ENCODE measurements at regions not wholly inside any gene's neighbourhood (a gene's known extent, or its start where the extent isn't known, plus 50 kb on each side); places are given as distances from the start of the nearest gene placed in this dataset.

DNA sequence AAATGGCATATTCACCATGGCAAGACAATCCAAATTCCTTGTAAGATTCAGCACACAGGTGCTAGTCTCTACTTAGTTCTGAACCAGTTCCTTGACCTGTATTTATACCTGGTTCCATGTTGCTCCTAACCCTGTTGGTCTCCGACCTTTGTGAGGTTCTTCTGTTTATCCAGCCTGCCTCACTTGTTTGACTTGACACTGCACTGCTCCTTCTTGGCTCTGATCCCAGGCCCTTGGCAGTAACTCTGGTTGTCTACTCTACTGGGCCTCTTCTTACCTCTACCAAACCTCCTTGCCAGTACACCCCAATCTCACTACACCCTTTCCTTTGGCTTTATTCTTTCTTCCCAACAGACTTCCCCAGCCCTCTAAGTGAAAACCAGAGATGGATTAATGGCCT, 419.4 kb upstream of the USP24 start:
- intact Hi-C loops (cut with DNase I), result no loop called here
- WGBS, 2 donors, result 54 to 58% methylated on average over 1 of the region's 1 CpG
- DNase-seq (no peak), ATAC-seq (no peak)
- no peak overlapping the region for H3K27ac ChIP-seq
- no peaks in the 10 kb centered on the region for H3K9me3 ChIP-seq
- TF ChIP-seq CTCF (IDR thresholded peaks at IDR 0.05) (no peak), POLR2A (IDR thresholded peaks at IDR 0.05) (no peak)
- no peaks in the 10 kb centered on the region for H3K4me1 ChIP-seq
- H3K4me3 ChIP-seq, result no peak overlapping the region
- no peaks in the 10 kb centered on the region for H3K27me3 ChIP-seq
- H3K36me3 ChIP-seq (replicated peaks in 1 of 2; ENCODE audit: insufficient read depth in 1 of 2, low read depth in 2 of 2), result no peaks in the 10 kb centered on the region

DNA sequence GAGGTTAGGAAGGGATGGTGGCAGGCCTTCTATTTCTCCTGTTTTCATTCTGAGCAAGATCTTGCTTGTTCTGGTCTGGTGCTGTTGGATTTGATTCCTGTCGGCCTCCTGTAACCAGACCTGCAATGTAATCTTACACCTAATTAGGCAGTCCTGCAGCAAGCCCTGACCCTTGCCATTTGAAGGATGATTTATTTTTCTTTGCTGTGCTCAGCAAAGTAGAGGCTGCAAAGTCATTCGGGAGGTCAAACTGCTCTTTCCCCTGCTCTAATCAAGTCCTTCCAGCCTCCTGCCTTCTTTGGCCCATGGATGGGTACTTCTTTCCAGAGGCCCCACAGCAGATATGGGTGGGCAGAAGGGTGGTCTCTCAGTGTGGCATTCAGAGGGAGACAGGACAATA, 417.7 kb upstream of the USP24 start:
- no peak for TF ChIP-seq POLR2A (IDR thresholded peaks at IDR 0.05)
- TF ChIP-seq CTCF (IDR thresholded peaks at IDR 0.05), result no peak
- Histone ChIP-seq H3K27ac (no peak overlapping the region), H3K36me3 (replicated peaks in 1 of 2; ENCODE audit: insufficient read depth in 1 of 2, low read depth in 2 of 2) (no peaks in the 10 kb centered on the region), H3K27me3 (no peaks in the 10 kb centered on the region), H3K4me1 (no peaks in the 10 kb centered on the region), H3K9me3 (no peaks in the 10 kb centered on the region), H3K4me3 (no peak overlapping the region)
- 43 to 52% methylated on average over 2 of the region's 2 CpGs for WGBS, 2 donors
- ATAC-seq (no peak), DNase-seq (no peak)
- intact Hi-C loops (cut with DNase I), result no loop called here

GRCh38 chr1:55632058-55632457, 416.9 kb upstream of the USP24 start:
- peak; percentile 21 for ATAC-seq
- intact Hi-C loops (cut with DNase I), result no loop called here
- Histone ChIP-seq H3K4me1 (no peaks in the 10 kb centered on the region), H3K9me3 (no peaks in the 10 kb centered on the region), H3K36me3 (replicated peaks in 1 of 2; ENCODE audit: insufficient read depth in 1 of 2, low read depth in 2 of 2) (no peaks in the 10 kb centered on the region), H3K27me3 (no peaks in the 10 kb centered on the region), H3K4me3 (no peak overlapping the region), H3K27ac (no peak overlapping the region)
- 46 to 60% methylated on average over 3 of the region's 3 CpGs for WGBS, 2 donors
- DNase-seq, result no peak
- TF ChIP-seq POLR2A (IDR thresholded peaks at IDR 0.05), result no peak
- TF ChIP-seq CTCF (IDR thresholded peaks at IDR 0.05), result no peak

DNA sequence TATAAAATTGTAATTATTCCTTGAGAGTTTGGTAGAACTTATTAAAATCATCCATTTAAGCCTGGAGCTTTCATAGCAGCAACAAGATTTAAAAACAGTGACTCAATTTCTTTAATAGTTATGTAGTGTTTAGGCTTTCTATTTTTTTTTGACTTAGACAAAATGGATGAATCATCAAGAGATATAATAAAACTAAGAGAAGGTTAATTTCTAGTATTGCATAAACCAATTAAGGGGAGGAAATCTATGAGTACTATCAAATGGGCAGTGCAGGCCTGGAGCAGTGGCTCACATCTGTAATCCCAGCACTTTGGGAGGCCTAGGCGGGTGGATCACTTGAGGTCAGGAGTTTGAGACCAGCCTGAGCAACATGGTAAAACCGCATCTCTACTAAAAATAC, 416.3 kb upstream of the USP24 start:
- H3K4me3 ChIP-seq, result no peak overlapping the region
- intact Hi-C loops (cut with DNase I), result no loop called here
- no peaks in the 10 kb centered on the region for H3K27me3 ChIP-seq
- ATAC-seq (no peak), DNase-seq (no peak)
- H3K4me1 ChIP-seq, result no peaks in the 10 kb centered on the region
- 59 to 93% methylated on average over 2 of the region's 2 CpGs for WGBS, 2 donors
- no peak overlapping the region for H3K27ac ChIP-seq
- no peak for TF ChIP-seq POLR2A (IDR thresholded peaks at IDR 0.05)
- TF ChIP-seq CTCF (IDR thresholded peaks at IDR 0.05), result no peak
- H3K36me3 ChIP-seq (replicated peaks in 1 of 2; ENCODE audit: insufficient read depth in 1 of 2, low read depth in 2 of 2), result no peaks in the 10 kb centered on the region
- H3K9me3 ChIP-seq, result no peaks in the 10 kb centered on the region

DNA sequence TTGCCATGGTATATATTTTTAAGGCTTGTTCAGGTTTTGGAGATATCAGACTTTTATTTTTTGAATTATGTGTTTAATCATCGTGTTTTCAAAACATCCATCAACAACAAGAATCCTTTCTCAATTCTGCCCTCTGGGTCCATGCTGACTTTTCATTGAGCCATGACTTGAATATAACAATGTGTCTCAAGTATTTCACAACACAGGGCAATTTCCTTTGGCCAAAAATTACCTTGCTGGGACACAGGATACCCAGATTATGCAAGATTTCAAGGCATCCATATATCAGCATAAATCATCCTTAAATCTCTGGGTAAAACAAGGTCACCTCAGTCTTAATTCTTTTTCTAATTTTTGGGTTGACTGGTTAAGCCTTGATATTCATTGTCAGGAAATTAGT, 411.2 kb upstream of the USP24 start:
- no peak for TF ChIP-seq CTCF (IDR thresholded peaks at IDR 0.05)
- no peak for TF ChIP-seq POLR2A (IDR thresholded peaks at IDR 0.05)
- intact Hi-C loops (cut with DNase I), result no loop called here
- DNase-seq, result no peak
- H3K27me3 ChIP-seq, result no peaks in the 10 kb centered on the region
- 41 to 48% methylated on average over 1 of the region's 1 CpG for WGBS, 2 donors
- no peaks in the 10 kb centered on the region for H3K9me3 ChIP-seq
- no peaks in the 10 kb centered on the region for H3K36me3 ChIP-seq (replicated peaks in 1 of 2; ENCODE audit: insufficient read depth in 1 of 2, low read depth in 2 of 2)
- no peak overlapping the region for H3K27ac ChIP-seq
- ATAC-seq, result no peak
- no peaks in the 10 kb centered on the region for H3K4me1 ChIP-seq
- no peak overlapping the region for H3K4me3 ChIP-seq
